Sciatic nerve (tissue), 2 donors: ENCODE measurements at regions not wholly inside any gene's neighbourhood (a gene's known extent, or its start where the extent isn't known, plus 50 kb on each side); places are given as distances from the start of the nearest gene placed in this dataset.

ENCODE experiments used
- ATAC-seq: fragments of 200-7000 bp; cut with Tn5 transposase; one replicate; pipeline ENCODE4 v1.9.1; 2020; ENCODE audit warnings: mild to moderate bottlenecking, moderate library complexity
- DNase-seq: peaks from one replicate; pipeline ENCODE4 v3.0.0-alpha.2; 2020; ENCODE audit warnings: low spot score
- intact Hi-C: fragments of 100-400 bp; cut with DNase I; formaldehyde crosslinking; loops from one replicate; pipeline ENCODE4 v1.14.2; 2022
- donor health status: DM: no; HTN: no; CAD: no.
- donor health status: DM: no; HTN: no; CAD: no.

DNA sequence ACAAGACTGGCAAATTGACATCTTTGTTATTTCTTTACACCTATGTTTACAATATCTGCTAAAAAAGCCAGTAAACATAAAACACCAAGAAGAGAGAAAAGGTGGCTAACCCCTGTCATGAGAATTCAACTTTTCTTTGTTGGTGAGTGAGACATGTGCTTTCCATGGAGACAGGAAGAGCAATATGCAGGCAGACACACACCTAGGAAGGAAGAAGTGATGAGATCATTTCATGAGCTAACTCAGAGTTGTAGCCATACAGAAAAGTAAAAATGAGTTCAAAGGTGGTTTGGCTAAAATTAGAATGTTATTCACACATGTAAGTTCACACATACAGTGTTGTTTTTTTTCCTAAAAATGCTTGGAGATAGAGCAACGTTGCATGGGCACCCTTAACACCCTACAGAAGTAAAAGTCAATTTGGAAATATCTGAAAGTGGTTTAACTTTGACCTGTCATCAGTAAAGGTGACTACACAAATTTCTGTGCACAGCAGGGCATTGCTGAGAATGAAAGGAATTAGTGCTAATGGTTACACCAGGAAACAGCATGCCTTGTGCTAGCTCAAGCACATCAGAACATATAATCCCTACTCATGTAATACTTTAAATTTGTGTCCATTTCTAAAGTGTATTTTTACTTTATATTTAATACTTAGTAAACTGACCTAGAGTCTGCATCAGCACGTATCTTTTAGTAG, 557.6 kb downstream of the CBLN2 start:
- DNase-seq (no peak), ATAC-seq (no peak)
- intact Hi-C loops = no loop called here

DNA sequence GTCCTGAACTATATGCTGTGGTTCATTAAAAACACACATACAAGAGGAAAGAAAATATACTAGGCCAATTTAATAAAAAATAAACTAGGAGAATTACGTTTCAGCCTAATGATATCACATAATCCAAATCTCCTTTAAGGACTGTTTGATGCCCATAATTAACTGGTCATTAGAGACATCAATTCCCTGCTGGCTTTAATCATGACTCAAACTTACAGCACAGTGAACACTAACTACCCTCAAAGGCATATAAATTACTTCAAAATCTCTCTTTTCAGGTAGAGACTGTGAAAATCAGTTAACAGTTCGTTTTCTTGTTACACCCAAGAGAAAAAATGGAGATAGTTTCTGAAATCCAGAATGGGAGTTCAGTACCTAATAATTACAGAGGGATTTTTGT, 567.4 kb downstream of the CBLN2 start:
- DNase-seq (no peak), ATAC-seq (no peak)
- intact Hi-C loops = no loop called here

DNA sequence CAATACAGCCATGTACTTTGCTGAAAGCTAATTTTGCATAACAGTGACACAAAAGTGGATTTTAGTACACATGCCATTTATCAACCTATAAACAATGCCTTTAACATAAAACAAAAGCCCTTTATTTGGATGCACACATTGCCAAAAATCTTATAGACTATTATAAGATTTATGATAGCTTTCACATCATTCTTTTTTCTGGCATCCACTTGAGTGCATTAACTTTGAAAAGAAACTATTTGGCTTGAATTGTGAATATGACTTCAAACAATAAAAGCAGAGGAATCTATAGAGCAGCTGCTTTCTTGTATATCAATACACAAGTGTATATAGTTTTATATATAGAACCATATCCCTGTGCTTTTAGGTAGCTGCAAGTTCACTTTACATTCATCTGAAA, 577.4 kb downstream of the CBLN2 start:
- intact Hi-C loops = no loop called here
- no peak for ATAC-seq

GRCh38 chr18:71958605-71959004, 585.5 kb downstream of the CBLN2 start:
- intact Hi-C loops = no loop called here
- no peak for ATAC-seq
- no peak for DNase-seq

More for the DNA sequence above, 577.4 kb downstream of the CBLN2 start:
- no peak for DNase-seq

GRCh38 chr18:71951001-71951400, 593.1 kb downstream of the CBLN2 start:
- no peak for DNase-seq
- intact Hi-C loops = no loop called here
- no peak for ATAC-seq

DNA sequence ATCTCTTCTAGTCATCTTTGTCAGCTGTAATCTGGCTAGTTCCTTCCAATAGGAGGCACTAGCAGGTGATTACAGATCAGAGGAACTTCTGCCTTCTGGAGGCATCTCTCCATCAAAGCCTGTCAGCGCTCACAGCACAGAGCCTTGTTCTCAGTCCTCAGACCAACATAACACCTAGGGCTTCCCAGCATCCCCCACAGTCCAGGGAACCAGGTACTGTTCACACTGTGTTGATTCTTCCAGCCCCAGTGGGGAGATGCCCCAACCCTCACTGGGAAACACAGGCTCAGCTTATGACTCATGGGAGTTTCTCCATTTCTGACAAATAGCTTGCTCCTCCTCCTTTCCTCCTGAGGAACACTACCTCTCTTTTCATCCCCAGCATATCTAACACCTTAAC, 601.7 kb downstream of the CBLN2 start:
- DNase-seq = no peak
- intact Hi-C loops = no loop called here
- ATAC-seq = no peak

DNA sequence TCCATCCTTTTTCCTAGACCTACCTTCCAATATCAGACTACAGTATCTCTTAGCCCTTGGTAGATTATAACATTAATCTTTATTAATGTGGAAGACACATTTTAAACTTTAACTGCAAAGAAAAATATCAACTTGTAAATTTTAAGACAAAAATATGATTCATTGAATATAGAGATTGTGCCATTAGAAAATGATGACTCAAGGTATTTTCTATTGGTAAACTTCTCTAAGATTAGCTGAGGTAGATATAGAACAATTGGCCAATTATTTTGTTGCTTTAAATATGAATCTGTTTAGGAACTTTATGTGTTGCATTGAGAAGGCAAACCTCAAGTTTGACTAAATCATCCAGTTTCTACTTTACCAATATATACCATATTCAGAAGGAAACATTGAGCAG, 604.7 kb downstream of the CBLN2 start:
- intact Hi-C loops = no loop called here
- ATAC-seq (no peak), DNase-seq (no peak)

- intact Hi-C loops = no loop called here
- ATAC-seq (no peak), DNase-seq (no peak)
Measured at GRCh38 chr18:71936744-71937143, 607.4 kb downstream of the CBLN2 start.

GRCh38 chr18:71919211-71919610, 624.9 kb downstream of the CBLN2 start:
- ATAC-seq (no peak), DNase-seq (no peak)
- intact Hi-C loops = loop anchor here (5.0 kb wide), 1 partner anchor 1213 kb away; no protein-coding TSS in a partner anchor

DNA sequence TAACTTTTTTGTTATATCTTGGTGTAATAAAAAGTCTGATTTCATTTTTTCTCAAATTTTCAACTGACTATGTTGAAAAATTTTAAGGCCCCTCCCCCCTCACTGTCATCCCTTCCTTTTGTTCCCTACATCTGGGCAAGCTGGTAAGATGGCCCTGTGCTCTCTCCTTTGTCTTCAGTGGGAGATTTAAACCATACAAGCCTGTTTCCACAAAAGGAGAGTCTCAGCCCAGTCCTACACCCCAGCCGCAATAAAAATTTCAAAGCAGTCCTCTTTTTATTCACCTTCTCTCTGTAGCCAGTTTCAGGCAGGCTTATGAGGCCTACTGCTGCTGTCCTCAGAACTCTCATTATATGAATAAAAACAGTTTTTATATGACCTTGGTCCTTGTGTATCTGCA, 630.5 kb downstream of the CBLN2 start:
- intact Hi-C loops = no loop called here
- ATAC-seq = no peak

GRCh38 chr18:71902482-71902881, 641.7 kb downstream of the CBLN2 start:
- ATAC-seq = no peak
- intact Hi-C loops = no loop called here
- no peak for DNase-seq

More for the DNA sequence above, 630.5 kb downstream of the CBLN2 start:
- no peak for DNase-seq

DNA sequence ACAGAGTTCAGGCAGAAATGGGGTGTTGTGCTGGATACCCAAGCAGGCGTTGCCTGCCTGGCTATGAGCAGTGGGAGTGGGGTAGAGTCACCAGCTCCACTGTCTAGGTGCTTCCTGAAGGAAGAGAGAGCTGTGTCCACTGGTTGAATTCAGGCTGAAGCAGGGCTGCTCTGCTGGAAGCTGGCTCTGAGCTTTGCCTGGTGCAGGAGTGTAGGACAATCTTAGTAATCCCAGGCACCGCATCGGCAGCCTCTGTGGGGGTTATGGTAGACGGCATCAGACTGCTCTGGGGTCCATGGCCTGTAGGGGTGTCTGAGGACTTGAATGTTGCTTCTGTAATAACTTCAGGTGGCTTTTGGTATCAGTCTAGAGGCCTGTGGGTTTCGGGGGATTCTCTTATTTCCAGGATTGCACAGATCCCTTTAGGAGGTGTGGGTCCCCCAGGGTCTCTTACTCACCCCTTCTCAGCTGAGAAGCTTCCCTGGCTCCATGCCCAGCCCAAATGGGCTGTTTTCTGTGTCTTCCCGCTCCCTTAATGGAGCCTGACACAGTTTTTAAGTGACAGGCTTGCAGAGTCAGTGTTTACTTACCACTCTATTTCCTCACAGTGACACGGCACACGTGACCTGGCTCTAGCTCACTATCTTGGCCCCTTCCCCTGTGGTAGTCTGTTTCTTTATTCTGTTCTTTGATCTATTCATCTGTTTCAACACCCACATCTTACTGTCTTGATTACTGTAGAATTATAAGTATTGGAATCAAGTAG, 644.3 kb downstream of the CBLN2 start:
- intact Hi-C loops = no loop called here
- DNase-seq = no peak
- no peak for ATAC-seq

DNA sequence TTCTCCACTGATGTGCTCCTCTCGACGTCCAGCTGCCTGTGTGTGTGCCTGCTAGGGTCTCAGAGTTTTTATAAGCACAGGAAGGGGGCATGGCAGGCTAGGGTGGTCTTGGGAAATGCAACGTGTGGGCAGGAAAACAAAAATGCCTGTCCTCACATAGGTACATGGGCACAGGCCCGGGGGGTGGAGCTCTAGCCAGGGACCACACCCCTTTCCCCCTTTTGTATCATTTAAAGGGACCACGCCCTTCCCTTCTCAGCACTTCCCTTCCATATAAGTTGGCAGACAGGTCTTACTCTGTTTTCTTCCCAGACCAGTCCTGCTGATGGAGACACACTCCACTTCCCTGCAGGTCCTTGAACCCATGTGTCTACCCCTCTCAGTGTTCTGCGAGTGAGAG, 645.0 kb downstream of the CBLN2 start:
- intact Hi-C loops = no loop called here
- ATAC-seq = no peak
- DNase-seq = no peak

DNA sequence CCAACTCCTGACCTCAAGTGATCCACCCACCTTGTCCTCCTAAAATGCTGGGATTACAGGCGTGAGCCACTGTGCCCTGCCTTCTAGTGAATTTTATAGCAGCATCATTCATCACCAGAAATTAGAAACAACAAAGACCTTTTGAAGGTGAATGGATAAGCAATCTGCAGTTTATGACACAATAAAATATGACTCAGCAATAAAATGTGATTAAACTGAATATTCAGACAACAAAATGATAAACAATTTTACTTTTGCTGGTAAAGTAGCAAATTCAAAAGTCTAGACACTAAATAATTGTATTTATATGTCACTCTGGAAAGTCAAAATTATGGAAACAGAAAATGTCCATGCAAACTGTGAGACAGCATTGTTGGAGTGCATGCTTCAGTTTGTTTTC, 656.6 kb downstream of the CBLN2 start:
- intact Hi-C loops = no loop called here
- DNase-seq = no peak
- ATAC-seq = no peak

- no peak for DNase-seq
- ATAC-seq = no peak
- intact Hi-C loops = no loop called here
Measured at GRCh38 chr18:71878226-71878625, 665.9 kb downstream of the CBLN2 start.

DNA sequence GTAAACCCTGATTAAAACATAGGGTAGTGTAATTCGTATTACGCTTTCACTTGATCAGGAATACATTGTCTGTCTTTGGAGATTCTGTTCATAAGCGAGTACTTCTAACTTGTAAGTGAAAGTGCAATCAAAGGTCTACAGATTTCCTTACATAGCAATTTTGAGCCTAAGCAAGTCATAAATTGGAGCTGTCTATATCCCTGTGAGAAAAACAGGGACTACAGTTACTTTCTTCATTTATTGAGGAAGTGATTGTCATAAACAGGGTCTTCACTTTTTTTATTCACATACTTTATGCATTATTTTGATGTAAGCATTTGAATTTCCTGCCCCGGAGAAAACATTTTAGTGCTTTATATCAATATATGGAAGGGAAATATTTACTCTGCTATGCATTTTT, 670.4 kb downstream of the CBLN2 start:
- DNase-seq = no peak
- intact Hi-C loops = no loop called here
- no peak for ATAC-seq

DNA sequence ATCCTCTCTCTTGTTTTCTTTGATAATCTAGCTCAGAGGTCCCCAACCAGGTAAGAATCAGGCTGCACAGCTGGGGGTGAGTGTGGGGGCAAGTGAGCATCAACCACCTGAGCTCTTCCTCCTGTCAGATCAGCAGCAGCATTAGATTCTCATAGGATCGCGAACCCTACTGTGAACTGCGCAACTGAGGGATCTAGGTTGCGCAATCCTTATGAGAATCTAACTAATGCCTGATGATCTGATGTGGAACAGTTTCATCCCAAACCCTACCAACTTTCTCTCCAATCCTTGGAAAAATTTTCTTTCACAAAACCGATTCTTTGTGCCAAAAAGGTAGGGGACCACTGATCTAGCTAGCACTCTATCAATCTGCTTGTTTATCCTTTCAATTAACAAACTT, 678.3 kb downstream of the CBLN2 start:
- intact Hi-C loops = no loop called here
- DNase-seq = no peak
- ATAC-seq = no peak

DNA sequence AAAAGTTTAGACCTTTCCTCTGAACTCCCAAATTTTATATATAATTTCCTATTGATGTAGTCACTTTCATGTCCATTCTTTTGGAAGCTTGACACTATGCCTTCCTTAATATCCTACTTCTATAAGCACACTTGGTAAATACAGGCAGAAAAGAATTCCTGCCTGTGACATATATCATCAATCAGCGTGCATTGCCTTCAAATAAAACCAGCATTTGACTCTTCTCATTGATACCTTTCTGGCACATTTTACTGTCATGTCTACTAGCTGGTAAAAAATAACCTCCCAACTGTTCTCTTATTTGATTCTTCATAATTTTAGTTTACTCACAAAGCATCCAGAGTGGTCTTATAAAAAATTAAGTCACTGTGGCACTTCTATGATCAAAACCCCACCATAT, 693.5 kb downstream of the CBLN2 start:
- ATAC-seq (no peak), DNase-seq (no peak)
- intact Hi-C loops = no loop called here

DNA sequence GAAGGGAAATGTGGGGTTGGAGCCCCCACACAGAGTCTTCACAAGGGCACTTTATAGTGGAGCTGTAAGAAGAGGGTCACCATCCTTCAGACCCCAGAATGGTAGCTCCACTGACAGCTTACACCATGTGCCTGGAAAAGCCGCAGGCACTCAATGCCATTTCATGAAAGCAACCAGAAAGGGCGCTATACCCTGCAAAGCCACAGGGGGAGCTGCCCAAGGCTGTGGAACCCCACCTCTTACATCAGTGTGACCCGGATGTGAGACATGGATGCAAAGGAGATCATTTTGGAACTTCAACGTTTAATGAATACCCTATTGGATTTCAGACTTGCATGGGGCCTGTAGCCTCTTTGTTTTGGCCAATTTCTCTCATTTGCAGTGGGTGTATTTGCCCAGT, 694.7 kb downstream of the CBLN2 start:
- DNase-seq (no peak), ATAC-seq (no peak)
- intact Hi-C loops = no loop called here

- intact Hi-C loops = no loop called here
- ATAC-seq (no peak), DNase-seq (no peak)
Measured at GRCh38 chr18:71846716-71847115, 697.4 kb downstream of the CBLN2 start.

GRCh38 chr18:71844814-71845213, 699.3 kb downstream of the CBLN2 start:
- ATAC-seq = no peak
- intact Hi-C loops = no loop called here
- DNase-seq = no peak
